GM15510 (cell line): ENCODE measurements at regions not wholly inside any gene's neighbourhood (a gene's known extent, or its start where the extent isn't known, plus 50 kb on each side); places are given as distances from the start of the nearest gene placed in this dataset.

Experiments used
- POLR2A ChIP-seq: IDR thresholded peaks from 3 replicates; pipeline ENCODE4 v1.6.1; 2011; ENCODE audit warnings: borderline replicate concordance; ENCODE audit not compliant: insufficient read length; ENCODE audit errors: extremely low read depth

- no peak for TF ChIP-seq POLR2A
Measured at GRCh38 chr22:48785792-48786678, 1041.6 kb downstream of the BRD1 start.

GRCh38 chr22:48784701-48785503, 1042.8 kb downstream of the BRD1 start:
- TF ChIP-seq POLR2A: no peak

GRCh38 chr22:48783821-48784266, 1043.8 kb downstream of the BRD1 start:
- no peak for TF ChIP-seq POLR2A

- TF ChIP-seq POLR2A: no peak
Measured at GRCh38 chr22:48782811-48783511, 1044.7 kb downstream of the BRD1 start.

- no peak for TF ChIP-seq POLR2A
Measured at GRCh38 chr22:48782326-48782725, 1045.3 kb downstream of the BRD1 start.

GRCh38 chr22:48781868-48782267, 1045.8 kb downstream of the BRD1 start:
- no peak for TF ChIP-seq POLR2A

GRCh38 chr22:48781391-48781790, 1046.3 kb downstream of the BRD1 start:
- TF ChIP-seq POLR2A: no peak

GRCh38 chr22:48780597-48781277, 1046.9 kb downstream of the BRD1 start:
- no peak for TF ChIP-seq POLR2A

GRCh38 chr22:48779661-48780596, 1047.7 kb downstream of the BRD1 start:
- no peak for TF ChIP-seq POLR2A

- no peak for TF ChIP-seq POLR2A
Measured at GRCh38 chr22:48779211-48779643, 1048.4 kb downstream of the BRD1 start.

- no peak for TF ChIP-seq POLR2A
Measured at GRCh38 chr22:48778308-48779195, 1049.1 kb downstream of the BRD1 start.

GRCh38 chr22:48772286-48772907, 1055.3 kb downstream of the BRD1 start:
- no peak for TF ChIP-seq POLR2A
